ENCODE measurements at regions not wholly inside any gene's neighbourhood (a gene's known extent, or its start where the extent isn't known, plus 50 kb on each side); places are given as distances from the start of the nearest gene placed in this dataset.
"Not testable (repeated sequence)": the region's sequence is repeated elsewhere in the genome, so short reads cannot be mapped to it uniquely, and the experiment has no call there.

GRCh38 chr7:101712652-101713051, 83.6 kb upstream of the MYL10 start:
- no peak for DNase-seq

- DNase-seq = no peak
Observed at GRCh38 chr7:101714097-101714496, 85.0 kb upstream of the MYL10 start.

- DNase-seq = no peak
Observed at GRCh38 chr7:101717628-101718357, 88.7 kb upstream of the MYL10 start.

- no peak for DNase-seq
Observed at GRCh38 chr7:101718363-101719122, 89.4 kb upstream of the MYL10 start.

GRCh38 chr7:101719123-101719470, 90.0 kb upstream of the MYL10 start:
- no peak for DNase-seq

- DNase-seq = no peak
Observed at GRCh38 chr7:101720324-101720723, 91.2 kb upstream of the MYL10 start.

GRCh38 chr7:101722247-101722646, 93.2 kb upstream of the MYL10 start:
- no peak for DNase-seq

GRCh38 chr7:101723835-101724234, 93.6 kb upstream of the CUX1 start:
- no peak for DNase-seq

- DNase-seq = no peak
Observed at GRCh38 chr7:101724957-101725356, 92.5 kb upstream of the CUX1 start.

- DNase-seq = no peak
Observed at GRCh38 chr7:101725921-101726320, 91.5 kb upstream of the CUX1 start.

GRCh38 chr7:101727184-101727583, 90.2 kb upstream of the CUX1 start:
- no peak for DNase-seq

- DNase-seq = no peak
Observed at GRCh38 chr7:101728128-101728527, 89.3 kb upstream of the CUX1 start.

- not testable (repeated sequence) for DNase-seq
Observed at GRCh38 chr7:101728873-101729240, 88.6 kb upstream of the CUX1 start.

- no peak for DNase-seq
Observed at GRCh38 chr7:101729241-101729883, 88.1 kb upstream of the CUX1 start.

GRCh38 chr7:101731502-101732084, 85.8 kb upstream of the CUX1 start:
- DNase-seq = no peak

GRCh38 chr7:101733713-101734475, 83.5 kb upstream of the CUX1 start:
- DNase-seq = no peak

- DNase-seq = no peak
Observed at GRCh38 chr7:101736084-101736483, 81.3 kb upstream of the CUX1 start.

GRCh38 chr7:101739775-101740398, 77.5 kb upstream of the CUX1 start:
- DNase-seq = no peak

GRCh38 chr7:101740981-101741725, 76.3 kb upstream of the CUX1 start:
- DNase-seq = no peak

- peak; percentile 82 for DNase-seq
Observed at GRCh38 chr7:101743241-101743994, 74.0 kb upstream of the CUX1 start.

- no peak for DNase-seq
Observed at GRCh38 chr7:101743995-101744360, 73.4 kb upstream of the CUX1 start.

All from activated CD8-positive, alpha-beta memory T cell treated with anti-CD3 and anti-CD28 coated beads, Interleukin-2, amount 50 U/mL, for 48 hours (primary cell).